GM06990 (cell line): ENCODE measurements at regions not wholly inside any gene's neighbourhood (a gene's known extent, or its start where the extent isn't known, plus 50 kb on each side); places are given as distances from the start of the nearest gene placed in this dataset.

Experiments
- DNase-seq: peaks from one replicate; pipeline ENCODE4 v3.0.0-alpha.2; 2011; ENCODE audit not compliant: insufficient read length; ENCODE audit errors: extremely low read depth
- H3K27me3 ChIP-seq: replicated peaks from 2 replicates; pipeline ENCODE4 v1.6.0; 2011; ENCODE audit warnings: low read length; ENCODE audit not compliant: control insufficient read depth, insufficient read depth
- H3K36me3 ChIP-seq: 2 replicates; pipeline ENCODE4 v1.5.1; 2011; ENCODE audit warnings: low read length; ENCODE audit not compliant: control insufficient read depth, insufficient read depth
- H3K4me3 ChIP-seq: replicated peaks from 2 replicates; pipeline ENCODE4 v1.5.1; 2011; ENCODE audit warnings: low read depth, mild to moderate bottlenecking, control low read depth, low read length
- CTCF ChIP-seq: IDR thresholded peaks from 2 replicates; pipeline ENCODE4 v1.5.1; 2011; ENCODE audit warnings: low read length, control low read depth, mild to moderate bottlenecking, inconsistent platforms; ENCODE audit not compliant: insufficient read depth, poor library complexity, severe bottlenecking

GRCh38 chr2:76678383-76679024 lies 843.7 kb downstream of the LRRTM4 start:
- H3K36me3 ChIP-seq = no peaks in the 10 kb centered on the region
- no peak for DNase-seq
- no peaks in the 10 kb centered on the region for H3K27me3 ChIP-seq
- no peak overlapping the region for H3K4me3 ChIP-seq
- no peak for TF ChIP-seq CTCF

GRCh38 chr2:76675212-76675611 lies 847.0 kb downstream of the LRRTM4 start:
- Histone ChIP-seq H3K27me3 (no peaks in the 10 kb centered on the region), H3K4me3 (no peak overlapping the region), H3K36me3 (no peaks in the 10 kb centered on the region)
- no peak for DNase-seq
- no peak for TF ChIP-seq CTCF

GRCh38 chr2:76672798-76673197 lies 849.4 kb downstream of the LRRTM4 start:
- no peak for TF ChIP-seq CTCF
- DNase-seq = no peak
- no peaks in the 10 kb centered on the region for H3K36me3 ChIP-seq
- no peak overlapping the region for H3K4me3 ChIP-seq
- no peaks in the 10 kb centered on the region for H3K27me3 ChIP-seq

- Histone ChIP-seq H3K36me3 (no peaks in the 10 kb centered on the region), H3K4me3 (no peak overlapping the region), H3K27me3 (no peaks in the 10 kb centered on the region)
- no peak for DNase-seq
- TF ChIP-seq CTCF = no peak
Observed at GRCh38 chr2:76669966-76670465, 852.2 kb downstream of the LRRTM4 start.

GRCh38 chr2:76668279-76668678 lies 853.9 kb downstream of the LRRTM4 start:
- no peak for TF ChIP-seq CTCF
- Histone ChIP-seq H3K27me3 (no peaks in the 10 kb centered on the region), H3K36me3 (no peaks in the 10 kb centered on the region), H3K4me3 (no peak overlapping the region)
- no peak for DNase-seq

GRCh38 chr2:76667821-76668271 lies 854.3 kb downstream of the LRRTM4 start:
- DNase-seq = no peak
- Histone ChIP-seq H3K4me3 (no peak overlapping the region), H3K27me3 (no peaks in the 10 kb centered on the region), H3K36me3 (no peaks in the 10 kb centered on the region)
- no peak for TF ChIP-seq CTCF
